ENCODE measurements at regions not wholly inside any gene's neighbourhood (a gene's known extent, or its start where the extent isn't known, plus 50 kb on each side); places are given as distances from the start of the nearest gene placed in this dataset.

GRCh38 chr18:76672627-76673026, 149.7 kb upstream of the ZNF236 start:
- Histone ChIP-seq H3K27ac (no peak overlapping the region), H3K27me3 (no peaks in the 10 kb centered on the region), H3K9me3 (no peaks in the 10 kb centered on the region), H3K4me1 (ENCODE audit: control insufficient read depth in 1 of 2, insufficient read depth in 1 of 2, low read depth in 1 of 2, low read length in 1 of 2) (no peaks in the 10 kb centered on the region), H3K4me3 (ENCODE audit: low read depth in 1 of 2, low read length in 1 of 2) (no peak overlapping the region), H3K36me3 (no peaks in the 10 kb centered on the region)
- no peak for TF ChIP-seq CTCF (IDR thresholded peaks at IDR 0.05)

- Histone ChIP-seq H3K27me3 (no peaks in the 10 kb centered on the region), H3K27ac (no peak overlapping the region), H3K9me3 (no peaks in the 10 kb centered on the region), H3K4me3 (ENCODE audit: low read depth in 1 of 2, low read length in 1 of 2) (no peak overlapping the region), H3K36me3 (no peaks in the 10 kb centered on the region), H3K4me1 (ENCODE audit: control insufficient read depth in 1 of 2, insufficient read depth in 1 of 2, low read depth in 1 of 2, low read length in 1 of 2) (no peaks in the 10 kb centered on the region)
- no peak for TF ChIP-seq CTCF (IDR thresholded peaks at IDR 0.05)
Measured at GRCh38 chr18:76670564-76671288, 151.6 kb upstream of the ZNF236 start.

GRCh38 chr18:76668546-76668945, 153.8 kb upstream of the ZNF236 start:
- H3K4me1 ChIP-seq (ENCODE audit: control insufficient read depth in 1 of 2, insufficient read depth in 1 of 2, low read depth in 1 of 2, low read length in 1 of 2), result no peaks in the 10 kb centered on the region
- no peak overlapping the region for H3K4me3 ChIP-seq (ENCODE audit: low read depth in 1 of 2, low read length in 1 of 2)
- H3K27ac ChIP-seq, result no peak overlapping the region
- no peaks in the 10 kb centered on the region for H3K27me3 ChIP-seq
- no peak for TF ChIP-seq CTCF (IDR thresholded peaks at IDR 0.05)
- H3K9me3 ChIP-seq, result no peaks in the 10 kb centered on the region
- no peaks in the 10 kb centered on the region for H3K36me3 ChIP-seq

- TF ChIP-seq CTCF (IDR thresholded peaks at IDR 0.05), result no peak
- no peaks in the 10 kb centered on the region for H3K27me3 ChIP-seq
- no peaks in the 10 kb centered on the region for H3K4me1 ChIP-seq (ENCODE audit: control insufficient read depth in 1 of 2, insufficient read depth in 1 of 2, low read depth in 1 of 2, low read length in 1 of 2)
- H3K36me3 ChIP-seq, result no peaks in the 10 kb centered on the region
- no peak overlapping the region for H3K4me3 ChIP-seq (ENCODE audit: low read depth in 1 of 2, low read length in 1 of 2)
- H3K27ac ChIP-seq, result no peak overlapping the region
- H3K9me3 ChIP-seq, result no peaks in the 10 kb centered on the region
Measured at GRCh38 chr18:76668119-76668518, 154.2 kb upstream of the ZNF236 start.

- Histone ChIP-seq H3K4me1 (ENCODE audit: control insufficient read depth in 1 of 2, insufficient read depth in 1 of 2, low read depth in 1 of 2, low read length in 1 of 2) (no peaks in the 10 kb centered on the region), H3K4me3 (ENCODE audit: low read depth in 1 of 2, low read length in 1 of 2) (no peak overlapping the region), H3K27ac (no peak overlapping the region), H3K27me3 (no peaks in the 10 kb centered on the region), H3K9me3 (no peaks in the 10 kb centered on the region), H3K36me3 (no peaks in the 10 kb centered on the region)
- no peak for TF ChIP-seq CTCF (IDR thresholded peaks at IDR 0.05)
Measured at GRCh38 chr18:76667603-76668002, 154.8 kb upstream of the ZNF236 start.
